Stimulated activated CD4-positive, alpha-beta T cell treated with anti-CD3 and anti-CD28 coated beads, TNF-alpha, amount 100 ng/mL, for 48 hours (primary cell): ENCODE measurements at regions not wholly inside any gene's neighbourhood (a gene's known extent, or its start where the extent isn't known, plus 50 kb on each side); places are given as distances from the start of the nearest gene placed in this dataset.

Source experiments
- DNase-seq, 3 donors: peaks; one replicate each; pipeline ENCODE4 v3.0.0-alpha.2; 2020; ENCODE audit warnings: low read depth in 3 of 3

DNA sequence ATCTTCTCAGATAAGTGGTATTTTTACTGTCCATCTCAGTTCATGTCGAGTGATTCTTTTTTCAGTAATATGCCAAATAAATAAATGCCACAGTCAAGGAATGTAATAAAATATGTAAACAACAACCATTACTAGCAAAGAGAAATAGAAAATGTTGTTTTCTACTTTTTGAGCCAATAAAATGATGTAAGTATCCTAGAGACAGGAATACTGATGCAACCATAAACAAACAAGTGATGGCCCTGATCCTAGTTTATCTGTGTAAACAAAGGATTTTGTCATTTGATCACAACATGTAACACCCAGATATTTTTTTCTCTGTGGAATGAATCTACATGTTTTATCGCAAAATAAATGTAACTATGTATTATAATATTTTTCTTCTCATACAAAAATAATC is 1852.8 kb downstream of the EFNA5 start:
- no peak for DNase-seq

DNA sequence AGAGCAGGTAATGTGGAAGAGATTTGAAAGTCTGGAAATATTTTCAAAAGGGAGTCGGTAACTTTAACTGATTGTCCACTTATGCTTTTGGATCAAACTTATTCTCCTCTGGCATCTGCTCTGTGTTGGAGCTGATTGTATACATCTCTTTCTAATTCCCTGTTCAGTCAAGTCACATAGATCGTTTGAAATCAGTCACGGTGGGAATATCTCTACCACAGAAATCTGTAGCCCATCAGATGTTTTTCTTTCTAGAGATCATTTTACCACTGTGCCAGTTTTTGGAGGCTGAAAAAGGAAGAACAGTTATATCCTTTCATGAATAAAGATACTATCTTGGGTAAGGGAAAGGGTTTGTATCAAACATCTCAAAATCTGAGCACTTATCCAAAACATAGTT is 1853.3 kb downstream of the EFNA5 start:
- DNase-seq = no peak

DNA sequence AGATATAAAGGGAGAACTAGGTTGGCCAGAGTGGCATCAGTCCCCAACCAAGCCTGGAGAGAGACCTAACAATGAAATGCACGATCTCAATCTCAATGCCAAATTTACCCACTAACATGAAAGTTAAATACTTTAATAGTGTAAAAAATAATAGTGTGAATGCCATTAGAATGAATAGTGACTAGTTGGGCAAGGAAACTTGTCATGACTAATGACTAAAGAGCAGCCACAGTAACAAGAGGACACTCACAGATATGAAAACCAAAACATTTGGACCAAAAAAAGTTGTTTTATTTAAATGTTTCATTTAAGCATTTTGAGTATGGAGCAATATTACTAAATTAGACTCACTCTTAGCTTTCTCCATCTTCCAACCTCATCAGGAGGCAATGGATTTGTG is 1853.8 kb downstream of the EFNA5 start:
- DNase-seq = no peak

DNA sequence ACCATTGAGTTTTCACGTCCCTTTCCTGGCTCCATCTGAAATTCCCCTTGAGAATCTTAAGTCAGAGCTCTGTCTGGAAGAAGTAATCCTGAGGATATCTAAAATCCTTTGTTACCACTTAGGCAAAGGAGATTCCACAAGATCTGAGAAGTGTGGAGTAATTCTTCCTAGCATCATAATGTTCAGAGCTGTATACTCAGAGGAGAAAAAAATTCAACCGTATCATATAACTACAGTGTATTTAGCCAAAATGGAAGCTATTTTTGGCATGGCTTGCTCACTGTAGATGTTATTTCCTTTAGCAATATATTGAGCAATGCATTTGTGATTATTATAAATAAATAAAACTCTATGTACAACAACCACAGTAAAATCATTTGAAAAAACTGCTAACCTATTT is 1858.4 kb downstream of the EFNA5 start:
- no peak for DNase-seq

DNA sequence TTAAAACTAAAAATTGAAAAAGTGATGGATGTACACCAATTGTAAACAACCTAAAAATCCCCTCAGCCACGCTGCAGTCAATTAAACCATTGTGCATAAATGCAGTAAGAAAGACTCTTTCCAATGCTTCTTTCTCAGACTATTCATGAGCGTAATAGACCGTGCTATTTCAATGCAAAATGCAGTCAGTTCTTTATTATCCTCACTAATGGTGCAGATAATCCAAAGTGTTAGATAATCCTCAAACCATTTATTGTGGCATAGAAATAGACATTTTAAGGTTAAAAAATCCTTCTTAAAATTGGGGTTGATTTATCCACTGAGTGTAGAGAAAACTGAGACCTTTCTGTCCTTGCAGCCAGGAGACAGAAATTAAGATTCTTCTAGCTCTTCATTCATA is 1862.8 kb downstream of the EFNA5 start:
- DNase-seq = no peak

DNA sequence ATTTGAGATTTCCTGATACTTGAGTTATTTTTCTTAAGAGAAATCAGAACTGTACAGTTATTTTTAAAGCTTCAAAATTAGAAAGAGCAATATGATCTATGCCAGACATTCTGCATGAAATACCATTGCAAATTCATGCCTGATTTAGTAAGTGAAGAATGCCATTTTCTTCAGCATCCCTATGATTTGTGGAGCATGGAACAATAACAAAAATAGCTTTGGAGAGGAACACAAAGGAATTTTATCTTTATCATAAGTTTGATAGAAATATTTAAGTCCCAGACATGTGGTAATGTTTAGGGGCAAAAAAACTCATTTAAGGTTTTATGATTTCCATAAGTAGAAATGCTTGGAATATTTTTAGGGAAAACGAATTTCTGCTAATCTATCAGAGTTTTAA is 1863.4 kb downstream of the EFNA5 start:
- DNase-seq = no peak

DNA sequence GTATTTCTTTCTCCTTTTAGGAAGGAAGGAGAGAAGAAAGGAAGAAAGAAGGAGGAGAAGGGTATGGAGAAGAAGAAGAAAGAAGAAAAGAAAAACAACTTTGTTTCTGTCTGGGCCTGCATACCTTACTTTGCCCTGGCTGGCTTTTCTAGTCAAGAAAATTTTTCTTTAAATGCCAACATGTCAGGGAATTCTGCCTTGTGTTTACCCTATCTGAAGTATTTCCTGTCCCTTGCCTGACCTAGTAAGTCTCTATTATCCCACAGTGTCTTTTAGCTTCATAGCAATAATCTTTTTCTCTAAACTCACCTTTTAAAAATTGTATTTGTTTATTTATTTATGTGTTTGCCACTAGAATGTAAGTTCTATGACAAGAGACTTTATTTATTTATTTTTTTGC is 1864.1 kb downstream of the EFNA5 start:
- DNase-seq = no peak

DNA sequence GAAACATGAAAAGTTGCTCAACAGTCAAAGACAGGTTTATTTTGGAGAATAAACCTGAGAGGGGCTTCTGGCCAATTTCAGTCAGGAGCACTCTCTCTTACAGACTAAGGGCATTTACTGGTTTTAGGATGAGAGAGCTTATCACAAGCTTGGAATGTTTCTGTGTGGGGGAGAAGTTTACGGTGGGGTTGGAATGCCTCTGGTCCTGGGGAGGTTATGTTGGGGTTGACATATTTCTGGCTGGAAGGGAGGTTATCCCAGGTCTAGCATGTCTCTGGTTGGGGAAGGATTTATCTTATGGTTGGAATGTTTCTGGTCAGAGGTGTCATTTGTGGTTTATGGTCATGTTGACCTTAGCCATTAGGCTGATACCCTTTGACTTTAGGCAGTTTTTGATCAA is 1867.3 kb downstream of the EFNA5 start:
- DNase-seq = no peak

DNA sequence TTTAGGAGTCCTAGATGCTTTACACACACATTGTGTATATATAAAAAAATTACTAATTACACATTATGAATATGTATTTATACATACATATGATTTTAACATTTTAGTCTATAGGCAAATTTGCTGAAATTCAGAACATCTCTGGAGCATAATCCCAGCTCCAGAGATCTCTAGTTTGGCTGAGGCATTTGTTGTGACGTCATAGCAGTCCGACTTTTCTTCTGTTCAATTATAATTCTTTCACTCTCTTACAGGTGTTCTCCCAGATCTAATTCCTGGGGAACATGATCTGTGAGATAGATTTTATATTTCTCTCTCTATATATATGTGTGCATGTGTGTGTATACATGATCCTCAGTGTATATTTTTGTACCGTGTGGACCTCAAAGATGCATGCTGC is 1876.2 kb downstream of the EFNA5 start:
- DNase-seq = no peak

DNA sequence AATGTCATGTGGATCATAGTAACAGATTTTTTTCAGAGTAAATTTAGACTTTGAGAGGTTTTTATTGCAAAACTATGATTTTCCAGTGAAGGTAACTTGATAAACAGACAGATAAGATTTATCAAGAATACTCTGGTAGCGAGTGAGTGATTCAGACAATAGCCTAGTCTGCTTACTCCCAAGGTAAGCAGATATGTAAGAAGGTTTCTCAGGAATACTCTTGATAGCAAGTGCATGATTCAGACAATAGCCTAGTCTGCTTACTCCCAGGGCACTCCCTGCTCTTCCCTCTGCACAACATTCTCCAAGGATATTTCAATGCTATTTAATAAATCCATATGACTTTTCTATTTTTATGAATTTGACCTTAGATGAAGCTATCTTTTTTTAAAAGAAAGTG is 1881.5 kb downstream of the EFNA5 start:
- DNase-seq = no peak

DNA sequence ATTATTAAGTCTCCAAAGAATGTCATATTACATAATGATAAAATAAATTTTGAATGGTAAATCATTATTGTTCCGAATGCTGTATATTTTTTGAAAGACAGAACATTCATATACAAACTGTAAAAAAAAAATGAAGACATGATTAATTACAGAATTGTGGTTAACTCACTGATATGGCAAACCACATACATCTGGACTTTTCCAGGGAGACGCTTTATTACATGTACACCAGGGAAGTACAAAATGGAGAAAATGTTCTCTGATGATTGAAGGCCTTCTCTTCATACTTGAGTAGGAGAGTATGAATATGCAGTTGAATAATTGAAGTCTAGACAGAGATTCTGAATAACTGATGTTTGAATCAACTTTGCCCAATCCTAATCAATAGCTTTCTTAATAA is 1886.9 kb downstream of the EFNA5 start:
- DNase-seq = no peak

DNA sequence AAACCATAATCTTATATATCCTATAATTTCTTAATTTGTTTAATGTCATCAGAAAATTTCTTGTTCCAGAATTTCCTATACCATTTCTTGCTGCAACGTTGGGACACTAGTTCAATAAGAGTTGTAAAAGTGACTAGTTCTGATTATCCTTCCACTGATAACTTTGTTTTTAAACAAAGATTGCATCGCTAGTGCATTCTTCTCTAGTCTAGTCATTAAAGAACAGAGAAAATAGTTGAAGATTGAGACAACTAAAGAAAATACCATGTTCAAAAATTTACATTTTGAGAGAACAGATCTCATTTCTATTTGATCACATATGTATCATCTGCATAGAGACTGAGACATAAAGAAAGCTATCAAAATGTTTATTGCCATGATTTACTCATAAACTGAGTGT is 1888.2 kb downstream of the EFNA5 start:
- no peak for DNase-seq

DNA sequence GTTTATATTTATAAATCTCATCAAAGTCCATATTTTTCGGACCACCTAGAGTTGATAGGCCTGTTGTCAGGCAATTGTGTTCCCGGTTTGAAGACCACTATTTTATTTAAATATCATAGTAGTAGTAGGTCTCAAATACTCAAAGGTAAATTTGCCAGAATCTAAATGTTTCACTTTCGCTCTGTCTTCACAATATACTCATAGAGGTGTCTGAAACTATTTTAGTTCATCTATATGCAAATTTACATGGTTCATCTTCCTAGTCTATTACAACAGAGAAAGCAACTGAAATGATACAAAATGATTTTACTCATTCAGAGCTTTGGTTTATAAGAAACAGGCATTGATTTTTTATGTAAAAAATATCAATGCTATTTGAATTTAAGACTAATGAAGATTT is 1897.5 kb downstream of the EFNA5 start:
- no peak for DNase-seq

DNA sequence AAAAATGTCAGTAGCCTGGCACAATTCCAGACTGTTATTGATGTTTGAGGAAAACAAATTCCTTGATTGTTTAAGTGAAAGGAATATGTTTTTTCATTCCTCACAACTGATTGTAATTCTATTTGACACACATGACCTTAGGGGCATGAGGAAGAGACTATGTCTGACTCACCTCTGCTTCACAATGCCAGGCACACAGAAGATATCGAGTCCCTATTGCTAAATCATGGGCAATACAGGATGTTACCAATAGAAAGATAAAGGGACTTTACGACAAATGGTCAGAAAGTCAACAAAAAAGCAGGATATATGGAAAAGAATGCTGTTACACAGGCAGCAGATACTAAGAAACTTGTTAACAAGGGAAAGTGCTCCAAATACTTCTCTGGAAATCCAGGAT is 1903.5 kb downstream of the EFNA5 start:
- DNase-seq = no peak

DNA sequence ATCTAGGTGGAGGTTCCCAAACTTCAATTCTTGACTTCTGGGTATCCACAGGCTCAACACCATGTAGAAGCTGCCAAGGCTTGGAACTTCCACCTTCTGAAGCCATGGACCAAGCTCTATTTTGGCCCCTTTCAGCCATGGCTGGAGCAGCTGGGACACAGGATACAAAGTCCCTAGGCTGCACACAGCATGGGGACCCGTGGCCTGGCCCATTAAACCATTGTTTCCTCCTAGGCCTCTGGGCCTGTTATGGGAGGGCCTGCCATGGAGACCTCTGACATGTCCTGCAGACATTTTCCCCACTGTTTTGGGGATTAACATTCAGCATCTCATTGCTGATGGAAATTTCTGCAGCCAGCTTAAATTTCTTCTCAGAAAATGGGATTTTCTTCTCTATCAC is 1908.0 kb downstream of the EFNA5 start:
- DNase-seq = no peak

DNA sequence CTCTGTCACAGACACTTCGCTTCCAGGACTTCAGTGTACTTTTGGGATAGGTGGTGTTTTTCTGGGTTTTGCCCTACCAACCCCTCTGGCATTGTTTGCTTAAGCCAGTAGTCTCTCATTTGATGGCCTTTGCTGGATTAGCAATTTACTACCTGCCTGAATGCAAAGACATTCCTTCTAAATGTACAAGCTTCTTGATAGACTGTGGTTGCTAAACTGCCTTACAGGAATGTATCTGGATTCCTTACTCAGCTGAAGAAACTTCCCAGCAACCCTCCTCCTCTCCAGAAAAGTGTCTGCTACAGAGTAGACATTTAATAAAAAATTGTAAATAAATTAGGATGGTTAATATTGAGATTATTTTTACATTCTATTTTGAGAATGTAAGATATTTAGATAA is 1916.7 kb downstream of the EFNA5 start:
- DNase-seq = no peak

DNA sequence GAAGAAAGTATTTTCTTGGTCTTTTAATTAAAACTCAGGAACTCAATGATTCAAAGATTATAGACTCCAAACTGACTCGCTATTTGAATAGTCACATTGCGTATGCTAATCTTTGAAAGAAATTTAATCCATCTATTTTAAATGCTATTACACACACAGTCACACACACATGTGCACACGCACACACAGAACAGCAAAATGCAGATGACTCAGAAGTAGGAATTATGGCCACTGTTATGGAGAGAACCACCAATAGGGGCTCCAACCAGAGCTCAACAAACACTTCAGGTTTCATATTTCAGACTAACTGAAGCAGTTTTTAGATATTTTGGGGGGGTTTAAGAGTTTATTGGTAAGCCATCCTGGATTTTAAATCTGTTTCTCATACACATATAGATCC is 1917.9 kb downstream of the EFNA5 start:
- no peak for DNase-seq

DNA sequence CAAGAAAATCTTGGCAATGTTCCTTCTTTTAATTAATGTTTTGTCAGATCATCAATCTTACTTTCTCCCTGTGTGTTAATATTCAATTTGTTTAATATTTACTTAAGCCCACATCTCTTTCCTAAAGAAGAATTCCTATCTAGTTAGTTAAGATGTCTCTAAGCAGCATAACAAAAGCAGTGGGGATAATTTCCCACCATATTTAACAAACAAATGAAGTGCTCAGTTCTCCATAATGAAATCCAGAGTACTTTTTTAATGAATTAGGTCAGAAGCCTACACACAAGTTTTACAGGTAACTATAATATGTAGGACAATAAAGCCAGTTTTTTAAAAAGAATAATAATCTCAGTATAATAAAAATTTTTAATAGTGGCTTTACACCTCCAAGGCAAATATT is 1918.8 kb downstream of the EFNA5 start:
- no peak for DNase-seq

DNA sequence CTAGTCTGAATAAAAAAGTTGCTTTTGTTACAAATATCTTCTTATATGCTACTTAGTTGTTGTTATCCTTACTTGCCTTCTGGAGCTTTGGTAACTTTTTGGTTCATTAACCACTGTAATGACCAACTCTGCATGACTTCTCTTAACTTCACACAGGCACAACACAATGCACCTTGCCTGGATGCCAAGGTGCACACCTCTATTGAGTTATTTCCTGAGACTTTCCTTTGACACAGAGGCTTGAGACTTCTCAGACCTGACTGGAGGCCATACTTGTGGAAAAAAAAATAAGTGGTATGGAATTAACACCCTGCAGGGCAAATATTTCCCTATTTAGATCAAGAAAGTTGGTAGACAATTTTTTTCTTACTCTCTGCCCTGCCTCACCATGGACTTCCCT is 1925.6 kb downstream of the EFNA5 start:
- DNase-seq = no peak

DNA sequence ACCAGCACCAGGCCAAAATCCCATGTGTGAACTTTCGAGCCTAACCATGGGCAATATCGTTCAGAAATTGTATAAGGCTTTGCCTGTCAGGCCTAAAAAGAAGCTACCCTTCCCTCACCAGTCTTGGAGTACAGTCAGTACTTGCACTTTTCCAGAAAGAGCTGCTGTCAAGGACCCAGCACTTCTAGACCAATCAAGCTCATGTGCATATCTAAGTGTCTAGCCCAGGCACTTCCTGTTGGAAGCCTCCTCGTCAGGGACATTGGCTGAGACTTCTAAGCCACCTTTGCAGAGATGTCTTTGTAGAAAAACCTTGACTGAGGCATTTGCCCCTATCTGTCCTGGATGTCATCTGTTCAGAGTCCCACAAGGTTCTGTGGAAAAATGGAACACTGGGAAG is 1930.5 kb downstream of the EFNA5 start:
- no peak for DNase-seq

DNA sequence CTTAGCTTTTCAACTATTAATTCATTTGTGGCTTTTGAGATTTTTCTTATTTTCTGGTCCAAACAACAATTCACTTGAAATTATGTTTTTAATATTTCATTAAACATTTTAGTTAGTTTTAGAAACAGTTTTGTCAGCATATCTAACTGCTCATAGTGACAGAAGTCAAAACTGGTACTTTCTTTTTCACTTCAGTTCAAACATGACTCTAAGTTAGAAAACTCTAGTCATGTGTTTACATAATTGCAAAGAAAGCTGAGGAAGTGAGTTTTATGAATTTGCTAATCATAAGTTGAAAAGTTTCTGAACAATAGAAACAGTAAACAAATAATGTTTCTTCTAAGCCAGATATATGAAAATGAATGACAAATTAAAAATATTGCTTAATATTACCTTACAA is 1931.0 kb downstream of the EFNA5 start:
- no peak for DNase-seq

DNA sequence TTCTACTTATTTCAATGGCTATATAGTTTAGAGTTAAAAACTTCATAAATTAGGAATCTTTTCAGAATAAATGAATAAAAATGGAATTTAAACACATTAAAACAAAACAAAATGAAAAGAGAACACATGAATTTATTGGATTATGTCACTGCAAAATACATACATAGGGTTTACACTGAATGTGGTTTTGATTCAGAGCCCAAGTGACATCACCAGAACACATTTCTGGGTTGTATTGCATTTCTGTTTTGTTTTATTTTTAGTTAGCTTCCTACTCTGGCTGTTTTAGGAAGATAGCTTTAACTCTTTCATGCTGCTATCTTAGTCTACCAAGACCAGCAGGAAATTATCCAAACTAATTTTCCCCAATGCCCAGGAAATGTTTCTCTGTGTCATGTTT is 1935.0 kb downstream of the EFNA5 start:
- no peak for DNase-seq

DNA sequence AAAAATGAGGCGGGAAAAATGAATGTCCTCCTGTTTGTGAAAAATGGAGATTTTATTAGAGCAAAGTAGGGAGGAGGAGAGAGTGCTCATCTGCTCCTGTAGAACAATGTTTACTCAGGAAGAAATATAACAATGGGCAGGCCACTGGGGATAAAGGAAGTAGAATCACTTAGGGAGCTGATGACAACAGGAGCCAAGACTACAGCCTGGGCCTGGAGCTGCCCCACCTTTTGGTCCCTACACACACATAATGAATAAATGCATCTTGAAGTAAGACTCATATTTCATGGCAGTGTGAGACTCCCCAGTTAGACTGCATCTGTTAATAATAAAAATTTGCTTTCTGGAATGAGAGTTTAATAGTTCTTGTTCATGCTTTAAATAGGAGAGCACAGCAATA is 1939.8 kb downstream of the EFNA5 start:
- DNase-seq = no peak

DNA sequence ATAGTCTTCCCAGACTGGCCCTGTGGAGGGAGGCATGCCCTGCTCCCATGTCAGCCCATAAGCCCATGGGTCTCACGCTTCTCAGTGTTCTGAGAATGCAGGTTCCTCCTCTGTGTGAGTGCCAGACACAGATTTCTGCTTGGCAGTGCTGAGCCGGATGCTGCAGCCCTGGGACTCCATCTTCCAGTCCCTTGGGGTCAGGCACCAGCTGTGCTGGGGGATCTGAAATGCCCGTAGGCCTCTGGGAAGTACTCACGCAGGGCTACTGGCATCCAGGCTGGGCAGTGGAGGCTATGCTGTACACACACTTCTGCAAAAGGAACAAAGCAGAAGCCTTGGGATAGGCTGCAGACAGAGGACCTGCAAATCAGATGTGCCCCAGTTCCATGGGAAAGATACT is 1944.6 kb downstream of the EFNA5 start:
- DNase-seq = no peak

DNA sequence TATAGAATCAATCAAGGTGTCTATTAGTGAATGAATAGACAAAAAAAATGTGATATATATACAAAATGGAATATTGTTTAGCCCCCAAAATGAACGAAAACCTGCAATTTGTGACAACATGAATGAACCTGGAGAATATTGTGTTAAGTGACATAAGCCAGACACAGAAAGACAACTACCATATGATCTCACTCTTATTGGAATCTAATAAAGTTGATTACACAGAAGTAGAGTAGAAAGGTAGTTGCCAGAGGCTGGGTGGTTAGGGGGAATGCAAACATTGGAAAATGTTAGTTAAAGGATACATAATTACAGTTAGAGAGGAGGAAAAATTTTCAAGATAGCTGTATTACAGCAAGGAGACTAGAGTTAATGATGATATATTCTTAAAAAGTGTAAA is 1962.3 kb downstream of the EFNA5 start:
- no peak for DNase-seq
